Inflammatory macrophage treated with lipopolysaccharide for 1 hour (primary cell): ENCODE measurements at regions not wholly inside any gene's neighbourhood (a gene's known extent, or its start where the extent isn't known, plus 50 kb on each side); places are given as distances from the start of the nearest gene placed in this dataset.

ENCODE experiments used
- DNase-seq, 2 donors: peaks; one replicate each; pipeline ENCODE4 v3.0.0-alpha.2; 2020 to 2022

DNA sequence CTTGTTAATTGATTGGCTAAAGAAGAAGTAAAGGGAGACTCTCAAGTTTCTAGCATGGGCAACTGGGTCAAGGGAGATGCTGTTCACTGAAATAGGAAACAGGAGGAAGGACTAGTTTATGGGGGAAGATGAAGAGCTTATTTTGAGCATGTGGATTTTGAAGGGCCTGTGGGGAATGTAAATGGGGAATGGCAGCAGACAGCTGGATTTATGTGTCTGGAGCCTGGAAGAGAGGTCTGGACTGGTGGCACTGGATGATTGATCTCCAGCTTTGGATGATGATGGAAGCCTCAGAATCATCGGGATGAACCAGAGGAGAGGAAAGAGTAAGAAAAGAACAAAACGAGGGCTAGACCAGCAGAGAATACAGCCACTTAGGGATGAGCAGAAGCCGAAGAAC, 54.9 kb upstream of the ENAH start:
- DNase-seq: no peak

DNA sequence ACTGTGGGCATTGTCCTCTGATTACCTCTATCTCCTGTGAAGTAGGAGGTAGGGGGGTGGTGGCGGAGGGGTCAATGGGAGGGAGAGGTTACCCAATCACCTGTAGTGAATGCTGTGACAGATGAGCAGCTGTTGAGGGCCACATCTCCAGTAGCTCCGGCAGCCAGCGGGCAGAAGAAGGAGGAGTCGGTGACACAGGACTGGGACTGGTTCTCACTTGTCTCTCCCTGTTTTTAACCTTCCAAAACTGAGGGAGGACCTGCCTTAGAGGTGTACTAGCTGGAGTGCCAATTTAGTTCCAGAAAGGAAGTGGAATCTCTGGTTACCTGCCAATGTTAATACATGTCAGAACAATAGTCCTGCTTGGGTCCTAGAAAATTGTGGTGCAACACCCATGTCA, 56.2 kb upstream of the ENAH start:
- DNase-seq: no peak

DNA sequence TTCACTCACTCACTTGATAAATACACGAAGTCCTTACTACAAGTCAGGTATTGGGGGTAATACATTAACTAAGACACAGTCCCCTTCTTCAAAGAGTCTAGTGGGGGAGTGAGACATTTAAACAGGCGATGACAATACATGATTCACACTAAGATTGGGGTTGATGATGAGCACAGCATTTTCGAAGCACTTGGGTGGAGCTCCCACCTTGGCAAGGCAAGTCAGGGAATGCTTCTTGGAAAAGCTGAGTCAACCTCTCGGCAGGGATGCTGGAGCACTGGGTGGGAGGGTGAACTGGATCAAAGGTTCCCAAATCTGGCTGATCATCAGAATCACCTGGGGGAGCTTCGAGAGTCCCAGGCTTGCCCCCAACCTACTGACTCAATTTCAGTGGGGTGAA, 57.9 kb upstream of the ENAH start:
- DNase-seq: no peak

DNA sequence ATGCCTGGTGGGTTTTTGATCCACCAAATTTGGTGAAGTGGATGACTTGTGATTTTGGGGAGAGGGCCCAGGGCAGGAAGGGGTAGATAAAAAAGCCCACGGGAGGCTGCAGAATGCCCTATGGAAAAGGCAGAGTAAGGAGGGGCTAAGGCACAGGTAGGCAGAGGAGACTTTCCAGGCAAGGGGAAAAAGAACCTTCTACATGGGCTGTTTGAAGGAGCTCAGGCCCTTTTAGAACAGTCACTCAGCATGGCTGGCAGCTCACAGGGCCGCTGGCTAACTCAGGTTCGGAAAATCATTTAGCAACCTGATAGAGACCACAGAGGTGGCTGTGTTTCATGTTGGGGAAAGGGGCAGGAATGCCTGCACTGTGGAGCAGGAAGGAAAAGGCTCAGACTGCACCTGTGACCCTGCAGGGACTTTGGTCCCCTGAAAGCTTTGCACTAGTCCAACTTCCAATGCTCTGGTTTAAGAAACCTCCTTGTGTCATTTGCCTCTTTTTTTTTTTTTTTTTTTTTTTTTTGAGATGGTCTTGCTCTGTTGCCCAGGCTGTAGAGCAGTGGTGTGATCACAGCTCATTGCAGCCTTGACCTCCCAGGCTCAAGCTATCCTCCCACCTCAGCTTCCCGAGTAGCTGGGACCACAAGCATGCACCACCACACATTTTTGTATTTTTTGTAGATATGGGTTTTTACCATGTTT, 58.5 kb upstream of the ENAH start:
- DNase-seq: no peak

DNA sequence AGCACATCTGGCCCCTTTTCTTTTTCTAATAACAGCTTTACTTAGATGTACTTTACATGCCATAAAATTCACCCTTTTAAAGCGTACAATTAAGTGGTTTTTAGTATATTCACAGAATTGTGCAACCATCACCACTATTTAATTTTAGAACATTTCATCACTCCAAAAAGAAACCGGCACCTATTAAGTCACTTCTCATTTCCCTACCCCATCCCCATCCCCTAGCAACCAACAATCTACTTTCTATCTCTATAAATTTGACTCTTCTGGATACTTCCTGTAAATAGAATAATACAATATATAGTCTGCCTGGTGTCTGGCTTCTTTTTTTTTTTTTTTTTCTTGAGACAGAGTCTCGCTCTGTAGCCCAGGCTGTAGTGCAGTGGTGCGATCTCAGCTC, 59.5 kb upstream of the ENAH start:
- peak; percentile 84 to 86 for DNase-seq

DNA sequence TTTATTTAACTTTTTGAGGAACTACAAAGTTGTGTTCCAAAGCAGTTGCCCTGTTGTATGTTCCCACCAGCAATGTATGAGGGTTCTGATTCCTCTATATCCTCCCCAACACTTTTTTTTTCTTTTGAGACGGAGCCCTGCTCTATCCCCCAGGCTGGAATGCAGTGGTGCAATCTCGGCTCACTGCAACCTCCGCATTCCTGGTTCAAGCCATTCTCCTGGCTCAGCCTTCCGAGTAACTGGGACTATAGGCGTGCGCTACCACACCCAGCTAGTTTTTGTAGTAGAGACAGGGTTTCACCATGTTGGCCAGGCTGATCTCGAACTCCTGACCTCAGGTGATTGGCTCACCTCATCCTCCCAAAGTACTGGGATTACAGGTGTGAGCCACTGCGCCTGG, 60.4 kb upstream of the ENAH start:
- no peak for DNase-seq

DNA sequence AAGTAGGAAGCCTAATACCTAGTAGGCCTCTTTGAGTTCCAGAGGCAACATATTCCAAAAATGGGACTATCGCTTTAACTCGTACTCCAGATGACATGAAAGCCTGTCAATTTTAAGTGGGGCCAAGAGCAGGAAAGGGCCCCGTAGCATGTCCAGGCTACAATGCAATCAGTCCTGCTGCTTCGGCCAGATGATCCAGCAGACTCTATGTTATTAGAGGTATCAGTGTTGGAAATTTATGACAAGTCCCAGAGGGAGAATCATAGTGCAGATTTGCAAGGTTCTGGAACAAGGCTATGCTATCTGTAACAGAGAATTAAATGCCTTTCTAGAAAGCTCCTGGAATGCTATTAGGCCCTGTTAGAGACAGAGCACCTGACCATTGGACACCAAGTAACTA, 56.7 kb upstream of the SRP9 start:
- no peak for DNase-seq

DNA sequence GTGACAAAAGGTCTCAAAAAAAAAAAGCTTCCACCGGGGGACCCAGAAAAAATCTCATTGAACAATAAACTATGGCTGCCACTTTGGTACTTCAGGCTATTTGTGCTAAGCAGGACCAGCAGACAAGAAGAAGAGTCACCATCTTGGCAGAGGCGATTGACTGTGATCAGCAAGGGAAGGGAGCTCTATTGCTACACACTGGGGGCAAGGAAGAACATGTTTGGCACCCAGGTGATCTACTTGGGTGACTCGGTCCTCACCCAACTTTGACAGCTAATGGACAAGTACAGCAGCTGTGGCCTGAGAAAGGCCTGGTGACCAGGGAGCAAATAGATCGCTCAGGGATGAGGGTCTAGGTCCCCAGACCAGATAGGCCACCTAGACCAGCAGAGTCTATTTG, 53.4 kb upstream of the SRP9 start:
- no peak for DNase-seq
